ENCODE measurements at regions not wholly inside any gene's neighbourhood (a gene's known extent, or its start where the extent isn't known, plus 50 kb on each side); places are given as distances from the start of the nearest gene placed in this dataset.

- TF ChIP-seq, protein P1, sequence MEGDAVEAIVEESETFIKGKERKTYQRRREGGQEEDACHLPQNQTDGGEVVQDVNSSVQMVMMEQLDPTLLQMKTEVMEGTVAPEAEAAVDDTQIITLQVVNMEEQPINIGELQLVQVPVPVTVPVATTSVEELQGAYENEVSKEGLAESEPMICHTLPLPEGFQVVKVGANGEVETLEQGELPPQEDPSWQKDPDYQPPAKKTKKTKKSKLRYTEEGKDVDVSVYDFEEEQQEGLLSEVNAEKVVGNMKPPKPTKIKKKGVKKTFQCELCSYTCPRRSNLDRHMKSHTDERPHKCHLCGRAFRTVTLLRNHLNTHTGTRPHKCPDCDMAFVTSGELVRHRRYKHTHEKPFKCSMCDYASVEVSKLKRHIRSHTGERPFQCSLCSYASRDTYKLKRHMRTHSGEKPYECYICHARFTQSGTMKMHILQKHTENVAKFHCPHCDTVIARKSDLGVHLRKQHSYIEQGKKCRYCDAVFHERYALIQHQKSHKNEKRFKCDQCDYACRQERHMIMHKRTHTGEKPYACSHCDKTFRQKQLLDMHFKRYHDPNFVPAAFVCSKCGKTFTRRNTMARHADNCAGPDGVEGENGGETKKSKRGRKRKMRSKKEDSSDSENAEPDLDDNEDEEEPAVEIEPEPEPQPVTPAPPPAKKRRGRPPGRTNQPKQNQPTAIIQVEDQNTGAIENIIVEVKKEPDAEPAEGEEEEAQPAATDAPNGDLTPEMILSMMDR (IDR thresholded peaks at IDR 0.05) = no peak
- no peaks in the 10 kb centered on the region for H3K27me3 ChIP-seq (ENCODE audit: insufficient read depth in 3 of 3, low read length in 2 of 3)
- no peaks in the 10 kb centered on the region for H3K9me3 ChIP-seq
- no peaks in the 10 kb centered on the region for H3K36me3 ChIP-seq (ENCODE audit: insufficient read depth in 1 of 2, low read depth in 1 of 2)
- H3K27ac ChIP-seq = no peak overlapping the region
- no peaks in the 10 kb centered on the region for H3K4me1 ChIP-seq
- intact Hi-C loops (cut with DNase I) = no loop called here
- ATAC-seq (no peak), DNase-seq (no peak)
- no peak overlapping the region for H3K4me3 ChIP-seq
Observed at GRCh38 chr3:96072226-96072625, 742.2 kb upstream of the EPHA6 start.

GRCh38 chr3:96083610-96084009 lies 730.8 kb upstream of the EPHA6 start:
- TF ChIP-seq, protein P1 (IDR thresholded peaks at IDR 0.05) = no peak
- Histone ChIP-seq H3K9me3 (no peaks in the 10 kb centered on the region), H3K36me3 (ENCODE audit: insufficient read depth in 1 of 2, low read depth in 1 of 2) (no peaks in the 10 kb centered on the region), H3K4me3 (no peak overlapping the region), H3K27ac (no peak overlapping the region), H3K4me1 (no peaks in the 10 kb centered on the region), H3K27me3 (ENCODE audit: insufficient read depth in 3 of 3, low read length in 2 of 3) (no peaks in the 10 kb centered on the region)
- 61 to 72% (median 62%) methylated on average over 1 of the region's 1 CpG for WGBS, 3 donors
- intact Hi-C loops (cut with DNase I) = no loop called here
- DNase-seq (no peak), ATAC-seq (no peak)

DNA sequence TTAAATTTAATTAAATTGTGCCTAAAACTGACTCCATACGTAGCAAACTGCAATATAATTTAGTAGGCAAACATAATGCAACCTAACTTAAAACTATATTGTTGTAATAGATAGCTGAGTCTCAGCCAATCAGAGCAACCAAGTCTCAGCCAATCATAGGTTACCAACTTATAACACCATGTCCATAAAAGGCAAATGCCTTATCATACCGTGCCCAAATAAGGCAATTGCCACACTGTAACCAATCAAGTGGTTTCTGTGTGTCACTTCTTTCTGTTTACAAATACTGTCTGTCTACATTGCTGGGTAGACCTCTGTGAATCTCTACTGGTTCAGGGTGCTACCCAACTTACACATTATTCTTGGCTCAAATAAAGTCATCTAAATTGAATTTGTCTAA lies 728.4 kb upstream of the EPHA6 start:
- WGBS, 3 donors = 66 to 71% (median 70%) methylated on average over 2 of the region's 2 CpGs
- intact Hi-C loops (cut with DNase I) = no loop called here
- DNase-seq (no peak), ATAC-seq (no peak)
- Histone ChIP-seq H3K4me3 (no peak overlapping the region), H3K27me3 (ENCODE audit: insufficient read depth in 3 of 3, low read length in 2 of 3) (no peaks in the 10 kb centered on the region), H3K4me1 (no peaks in the 10 kb centered on the region), H3K27ac (no peak overlapping the region), H3K36me3 (ENCODE audit: insufficient read depth in 1 of 2, low read depth in 1 of 2) (no peaks in the 10 kb centered on the region), H3K9me3 (no peaks in the 10 kb centered on the region)
- TF ChIP-seq, protein P1 (IDR thresholded peaks at IDR 0.05) = no peak

GRCh38 chr3:96101006-96101560 lies 713.3 kb upstream of the EPHA6 start:
- Histone ChIP-seq H3K27ac (no peak overlapping the region), H3K27me3 (ENCODE audit: insufficient read depth in 3 of 3, low read length in 2 of 3) (no peaks in the 10 kb centered on the region), H3K4me3 (no peak overlapping the region), H3K36me3 (ENCODE audit: insufficient read depth in 1 of 2, low read depth in 1 of 2) (no peaks in the 10 kb centered on the region), H3K4me1 (no peaks in the 10 kb centered on the region), H3K9me3 (no peaks in the 10 kb centered on the region)
- no peak for DNase-seq
- intact Hi-C loops (cut with DNase I) = no loop called here
- ATAC-seq = no peak
- 52 to 69% (median 63%) methylated on average over 2 of the region's 2 CpGs for WGBS, 3 donors
- TF ChIP-seq, protein P1 (IDR thresholded peaks at IDR 0.05) = no peak

GRCh38 chr3:96106701-96107100 lies 707.7 kb upstream of the EPHA6 start:
- 80 to 91% (median 82%) methylated on average over 2 of the region's 2 CpGs for WGBS, 3 donors
- Histone ChIP-seq H3K9me3 (no peaks in the 10 kb centered on the region), H3K27ac (no peak overlapping the region), H3K27me3 (ENCODE audit: insufficient read depth in 3 of 3, low read length in 2 of 3) (no peaks in the 10 kb centered on the region), H3K36me3 (ENCODE audit: insufficient read depth in 1 of 2, low read depth in 1 of 2) (no peaks in the 10 kb centered on the region), H3K4me3 (no peak overlapping the region), H3K4me1 (no peaks in the 10 kb centered on the region)
- ATAC-seq (no peak), DNase-seq (no peak)
- intact Hi-C loops (cut with DNase I) = no loop called here
- TF ChIP-seq, protein P1 (IDR thresholded peaks at IDR 0.05) = no peak
